Uterus (tissue), 3 donors: ENCODE measurements at regions not wholly inside any gene's neighbourhood (a gene's known extent, or its start where the extent isn't known, plus 50 kb on each side); places are given as distances from the start of the nearest gene placed in this dataset.

Source experiments
- DNase-seq, 2 donors: peaks; one replicate each; pipeline ENCODE4 v3.0.0-alpha.2; 2019 to 2020
- H3K27ac ChIP-seq, 2 donors: fragments of 200-600 bp; sonication (generic); 1 replicate in 1 of 2; 2 replicates in 1 of 2; pipeline ENCODE4 v1.5.1; 2016 to 2018
- H3K27me3 ChIP-seq, 2 donors: fragments of 200-600 bp; sonication (generic); one replicate each; pipeline ENCODE4 v1.5.1; 2018 to 2019; ENCODE audit warnings: control low read depth in 1 of 2
- H3K36me3 ChIP-seq, 2 donors: fragments of 200-600 bp; sonication (generic); one replicate each; pipeline ENCODE4 v1.5.1; 2019; ENCODE audit warnings: control low read depth in 1 of 2
- H3K4me1 ChIP-seq, 2 donors: fragments of 200-600 bp; sonication (generic); one replicate each; pipeline ENCODE4 v1.5.1; 2018 to 2019; ENCODE audit warnings: control low read depth in 1 of 2
- H3K4me3 ChIP-seq, 2 donors: fragments of 200-600 bp; sonication (generic); 1 replicate in 1 of 2; 2 replicates in 1 of 2; pipeline ENCODE4 v1.5.1; 2018 to 2019; ENCODE audit warnings: mild to moderate bottlenecking in 1 of 2
- H3K9me3 ChIP-seq, 2 donors: fragments of 200-600 bp; sonication (generic); one replicate each; pipeline ENCODE4 v1.5.1; 2019; ENCODE audit warnings: control low read depth in 1 of 2
- POLR2A ChIP-seq, 2 donors: fragments of 450-650 bp; IDR thresholded peaks; one replicate each; pipeline ENCODE4 v1.6.1; 2016; ENCODE audit warnings: antibody characterized with exemption in 2 of 2, mild to moderate bottlenecking in 1 of 2, moderate library complexity in 1 of 2
- intact Hi-C: fragments of 100-400 bp; cut with DNase I; formaldehyde crosslinking; loops from one replicate; pipeline ENCODE4 v1.15.1; 2023; ENCODE audit warnings: low total_unique reads
- TF ChIP-seq, protein P1 (sequence below), 4 experiments: fragments of 200-600 bp in 2 of 4; fragments of 450-650 bp in 2 of 4; sonication (generic) in 2 of 4; IDR thresholded peaks; one replicate each; pipeline ENCODE4 v1.5.1; 2016 to 2019; ENCODE audit warnings: antibody characterized with exemption in 4 of 4, mild to moderate bottlenecking in 2 of 4, moderate library complexity in 1 of 4
- donor health status: DM: yes; HTN: yes; CAD: no.

DNA sequence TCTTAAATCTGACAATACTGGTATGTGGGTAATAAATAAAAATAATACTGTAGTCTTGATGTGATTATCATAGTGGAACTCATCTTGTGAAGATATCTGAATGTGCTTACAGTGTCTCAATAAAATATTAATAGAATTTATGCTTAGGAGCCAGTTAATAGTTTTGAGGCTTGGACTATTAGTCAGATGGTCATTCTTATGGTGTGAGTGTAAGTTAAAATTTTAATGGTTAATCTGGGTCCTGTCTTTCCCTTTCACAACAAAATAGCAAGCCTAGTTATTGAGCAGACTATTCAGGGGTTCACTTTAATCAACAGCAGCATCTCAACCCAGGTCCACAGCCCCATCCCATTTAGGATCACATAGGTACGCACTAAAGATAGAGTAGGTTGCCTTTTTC lies 138.9 kb downstream of the HAUS1 start:
- intact Hi-C loops: no loop called here
- Histone ChIP-seq H3K27me3 (no peaks in the 10 kb centered on the region), H3K4me1 (no peaks in the 10 kb centered on the region), H3K9me3 (no peaks in the 10 kb centered on the region), H3K27ac (no peak overlapping the region), H3K36me3 (no peaks in the 10 kb centered on the region), H3K4me3 (no peak overlapping the region)
- no peak for DNase-seq
- no peak for TF ChIP-seq POLR2A (IDR thresholded peaks at IDR 0.05)
- TF ChIP-seq, protein P1, sequence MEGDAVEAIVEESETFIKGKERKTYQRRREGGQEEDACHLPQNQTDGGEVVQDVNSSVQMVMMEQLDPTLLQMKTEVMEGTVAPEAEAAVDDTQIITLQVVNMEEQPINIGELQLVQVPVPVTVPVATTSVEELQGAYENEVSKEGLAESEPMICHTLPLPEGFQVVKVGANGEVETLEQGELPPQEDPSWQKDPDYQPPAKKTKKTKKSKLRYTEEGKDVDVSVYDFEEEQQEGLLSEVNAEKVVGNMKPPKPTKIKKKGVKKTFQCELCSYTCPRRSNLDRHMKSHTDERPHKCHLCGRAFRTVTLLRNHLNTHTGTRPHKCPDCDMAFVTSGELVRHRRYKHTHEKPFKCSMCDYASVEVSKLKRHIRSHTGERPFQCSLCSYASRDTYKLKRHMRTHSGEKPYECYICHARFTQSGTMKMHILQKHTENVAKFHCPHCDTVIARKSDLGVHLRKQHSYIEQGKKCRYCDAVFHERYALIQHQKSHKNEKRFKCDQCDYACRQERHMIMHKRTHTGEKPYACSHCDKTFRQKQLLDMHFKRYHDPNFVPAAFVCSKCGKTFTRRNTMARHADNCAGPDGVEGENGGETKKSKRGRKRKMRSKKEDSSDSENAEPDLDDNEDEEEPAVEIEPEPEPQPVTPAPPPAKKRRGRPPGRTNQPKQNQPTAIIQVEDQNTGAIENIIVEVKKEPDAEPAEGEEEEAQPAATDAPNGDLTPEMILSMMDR (IDR thresholded peaks at IDR 0.05): no peak

DNA sequence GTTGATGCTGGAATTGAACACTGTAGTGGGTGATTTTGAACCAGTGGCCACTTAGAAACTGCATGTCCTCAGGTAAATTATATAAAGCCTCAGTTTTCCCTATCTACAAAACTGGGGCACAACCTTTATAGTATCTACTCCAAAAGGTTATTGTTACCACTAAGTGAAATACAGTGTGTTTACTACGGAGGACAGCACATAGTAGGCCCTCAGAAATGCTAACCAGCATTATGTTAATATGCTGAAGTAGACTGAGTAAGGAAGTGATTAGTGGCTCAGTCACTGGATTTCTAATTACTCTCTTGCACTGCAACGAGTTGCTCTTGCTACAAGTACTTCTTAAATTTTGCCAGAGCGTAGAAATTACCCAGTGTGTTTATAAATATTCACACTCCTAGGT lies 139.5 kb downstream of the HAUS1 start:
- Histone ChIP-seq H3K36me3 (no peaks in the 10 kb centered on the region), H3K4me1 (no peaks in the 10 kb centered on the region), H3K4me3 (no peak overlapping the region), H3K9me3 (no peaks in the 10 kb centered on the region), H3K27ac (no peak overlapping the region), H3K27me3 (no peaks in the 10 kb centered on the region)
- intact Hi-C loops: no loop called here
- TF ChIP-seq, protein P1 (IDR thresholded peaks at IDR 0.05): no peak
- no peak for TF ChIP-seq POLR2A (IDR thresholded peaks at IDR 0.05)
- no peak for DNase-seq

DNA sequence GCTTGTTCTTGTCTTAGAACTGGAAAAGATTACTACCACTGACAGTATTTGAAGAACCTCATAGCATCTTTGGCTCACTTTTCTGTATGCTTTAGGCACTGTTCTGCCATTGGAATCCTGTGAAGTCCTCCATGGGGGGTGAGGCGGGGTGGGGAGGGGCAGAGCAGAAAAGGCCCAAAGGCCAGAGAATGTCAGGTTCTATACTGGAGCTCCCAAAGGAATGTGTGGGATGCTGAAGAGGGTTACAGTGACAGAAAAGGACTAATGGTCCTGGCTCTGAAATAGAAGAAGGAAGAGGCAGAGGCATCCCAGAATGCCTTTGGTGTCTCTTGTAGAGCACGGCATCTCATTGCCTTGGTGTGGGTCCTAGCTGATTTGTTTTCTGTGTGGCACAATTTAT lies 141.9 kb downstream of the HAUS1 start:
- no peak overlapping the region for H3K27ac ChIP-seq
- TF ChIP-seq, protein P1 (IDR thresholded peaks at IDR 0.05): no peak
- TF ChIP-seq POLR2A (IDR thresholded peaks at IDR 0.05): no peak
- intact Hi-C loops: no loop called here

DNA sequence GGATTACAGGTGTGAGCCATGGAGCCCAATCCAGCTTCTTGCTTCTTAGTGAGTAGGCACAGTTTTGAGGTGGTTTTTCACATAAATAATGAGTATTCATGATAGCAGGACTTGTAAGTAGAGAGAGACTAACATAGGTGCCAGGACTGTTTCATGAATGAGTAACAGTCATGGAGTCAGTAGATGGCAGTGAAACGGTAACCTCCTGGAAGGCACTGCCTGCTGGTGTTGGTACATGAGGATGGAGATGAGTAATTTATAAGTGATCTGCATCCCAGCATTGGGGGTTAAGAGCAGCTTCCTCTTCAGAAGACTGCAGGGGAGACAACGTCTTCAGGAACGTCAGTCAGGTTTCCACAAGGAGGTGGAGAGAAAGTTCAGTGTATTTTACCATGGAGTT lies 143.8 kb downstream of the HAUS1 start:
- H3K36me3 ChIP-seq: no peaks in the 10 kb centered on the region
- H3K4me3 ChIP-seq: no peak overlapping the region
- no peak for DNase-seq
- no peaks in the 10 kb centered on the region for H3K27me3 ChIP-seq
- H3K9me3 ChIP-seq: no peaks in the 10 kb centered on the region
- H3K27ac ChIP-seq: no peak overlapping the region
- TF ChIP-seq POLR2A (IDR thresholded peaks at IDR 0.05): no peak
- TF ChIP-seq, protein P1 (IDR thresholded peaks at IDR 0.05): no peak
- intact Hi-C loops: no loop called here
- no peaks in the 10 kb centered on the region for H3K4me1 ChIP-seq

More for the DNA sequence above, 141.9 kb downstream of the HAUS1 start:
- Histone ChIP-seq H3K36me3 (no peaks in the 10 kb centered on the region), H3K27me3 (no peaks in the 10 kb centered on the region), H3K9me3 (no peaks in the 10 kb centered on the region), H3K4me3 (no peak overlapping the region), H3K4me1 (no peaks in the 10 kb centered on the region)
- no peak for DNase-seq

DNA sequence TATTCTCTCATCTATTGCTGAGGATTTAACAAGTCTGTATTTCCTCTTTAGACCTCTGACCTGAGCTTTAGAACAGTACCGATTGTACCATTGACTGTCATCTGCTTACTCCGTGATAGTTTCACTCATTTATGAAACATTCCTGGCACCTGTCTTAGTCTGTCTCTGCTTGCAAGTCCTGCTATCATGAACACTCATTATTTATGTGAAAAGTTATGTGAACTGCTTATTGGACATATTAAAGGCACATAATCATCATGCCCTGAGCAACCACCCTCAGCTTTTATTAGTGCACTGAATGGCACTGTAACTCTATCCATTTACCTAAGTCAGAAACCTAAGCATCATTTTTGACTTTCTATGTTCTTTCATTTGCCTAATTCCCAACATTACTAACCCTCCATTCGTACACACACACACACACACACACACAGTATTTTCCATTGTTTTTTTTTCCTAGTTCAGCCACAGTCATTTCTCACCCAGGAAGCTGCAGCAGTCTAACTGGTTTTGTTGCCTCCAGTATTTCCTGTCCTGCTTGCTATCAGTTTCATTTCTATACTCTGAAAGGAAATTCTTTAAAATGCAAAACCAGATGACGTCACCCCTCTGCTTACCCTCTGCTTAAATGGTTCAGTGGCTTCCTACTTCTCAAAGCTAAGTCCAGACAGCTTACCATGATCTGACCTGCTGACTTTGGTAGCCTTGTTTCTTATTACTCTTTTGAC lies 146.1 kb downstream of the HAUS1 start:
- Histone ChIP-seq H3K27ac (no peak overlapping the region), H3K4me1 (no peaks in the 10 kb centered on the region), H3K36me3 (no peaks in the 10 kb centered on the region), H3K9me3 (no peaks in the 10 kb centered on the region), H3K27me3 (no peaks in the 10 kb centered on the region), H3K4me3 (no peak overlapping the region)
- intact Hi-C loops: no loop called here
- no peak for DNase-seq
- no peak for TF ChIP-seq POLR2A (IDR thresholded peaks at IDR 0.05)
- TF ChIP-seq, protein P1 (IDR thresholded peaks at IDR 0.05): no peak
